GM23338 (cell line): ENCODE measurements at regions not wholly inside any gene's neighbourhood (a gene's known extent, or its start where the extent isn't known, plus 50 kb on each side); places are given as distances from the start of the nearest gene placed in this dataset.
"Not testable (repeated sequence)": the region's sequence is repeated elsewhere in the genome, so short reads cannot be mapped to it uniquely, and the experiment has no call there.

Experiments used
- ATAC-seq: fragments of 200-7000 bp; cut with Tn5 transposase; 3 replicates; pipeline ENCODE4 v1.9.1; 2020
- DNase-seq: peaks from one replicate; pipeline ENCODE4 v3.0.0-alpha.2; 2015; ENCODE audit warnings: low spot score
- H2AFZ ChIP-seq: fragments of 200-600 bp; sonication (generic); 2 replicates; pipeline ENCODE4 v1.8.0; 2016; ENCODE audit warnings: antibody characterized with exemption, mild to moderate bottlenecking, moderate library complexity
- H3F3A ChIP-seq: fragments of 200-600 bp; sonication (generic); replicated peaks from 2 replicates; pipeline ENCODE4 v1.8.0; 2017; ENCODE audit warnings: antibody characterized with exemption, mixed run types, low read depth
- H3K27ac ChIP-seq: fragments of 200-600 bp; sonication (generic); 2 replicates; pipeline ENCODE4 v1.6.1; 2016; ENCODE audit warnings: low read depth
- H3K27me3 ChIP-seq: fragments of 200-600 bp; sonication (generic); 2 replicates; pipeline ENCODE4 v1.8.0; 2016; ENCODE audit warnings: mild to moderate bottlenecking, mixed run types, moderate library complexity; ENCODE audit not compliant: insufficient read depth
- H3K36me3 ChIP-seq: fragments of 200-600 bp; sonication (generic); 2 replicates; pipeline ENCODE4 v1.8.0; 2016; ENCODE audit warnings: mild to moderate bottlenecking; ENCODE audit not compliant: insufficient read depth
- H3K4me1 ChIP-seq: fragments of 200-600 bp; sonication (generic); 2 replicates; pipeline ENCODE4 v1.8.0; 2016; ENCODE audit warnings: mild to moderate bottlenecking, moderate library complexity; ENCODE audit not compliant: insufficient read depth
- H3K4me2 ChIP-seq: fragments of 200-600 bp; sonication (generic); 2 replicates; pipeline ENCODE4 v1.7.1; 2017; ENCODE audit warnings: mixed run types
- H3K4me3 ChIP-seq: fragments of 200-600 bp; sonication (generic); 2 replicates; pipeline ENCODE4 v1.6.1; 2016; ENCODE audit warnings: mixed run types
- H3K79me2 ChIP-seq: fragments of 200-600 bp; sonication (generic); replicated peaks from 2 replicates; pipeline ENCODE4 v1.8.0; 2017; ENCODE audit warnings: mild to moderate bottlenecking; ENCODE audit not compliant: insufficient read depth
- H3K9me2 ChIP-seq: fragments of 200-600 bp; sonication (generic); 2 replicates; pipeline ENCODE4 v1.8.0; 2017; ENCODE audit not compliant: insufficient read depth
- H4K20me1 ChIP-seq: fragments of 200-600 bp; sonication (generic); replicated peaks from 2 replicates; pipeline ENCODE4 v1.8.0; 2017; ENCODE audit warnings: mild to moderate bottlenecking; ENCODE audit not compliant: insufficient read depth
- H3K27ac Mint-ChIP-seq: 2 replicates; pipeline ENCODE4 v1.8.0; 2020; ENCODE audit warnings: inconsistent platforms, mild to moderate bottlenecking, moderate library complexity, mixed read lengths
- H3K27me3 Mint-ChIP-seq: 3 replicates; pipeline ENCODE4 v1.8.0; 2022; ENCODE audit warnings: low read depth, mild to moderate bottlenecking, moderate library complexity, mixed read lengths, inconsistent platforms; ENCODE audit not compliant: insufficient read depth, poor library complexity
- H3K36me3 Mint-ChIP-seq: 3 replicates; pipeline ENCODE4 v1.8.0; 2021; ENCODE audit warnings: low read depth, mild to moderate bottlenecking, inconsistent platforms, moderate library complexity, mixed read lengths
- H3K4me1 Mint-ChIP-seq: 3 replicates; pipeline ENCODE4 v1.8.0; 2020; ENCODE audit warnings: mild to moderate bottlenecking, inconsistent platforms, mixed read lengths
- H3K4me3 Mint-ChIP-seq: 3 replicates; pipeline ENCODE4 v1.8.0; 2021; ENCODE audit warnings: moderate library complexity, mild to moderate bottlenecking, inconsistent platforms, mixed read lengths
- H3K9me3 Mint-ChIP-seq: 3 replicates; pipeline ENCODE4 v1.8.0; 2020; ENCODE audit warnings: moderate library complexity, mild to moderate bottlenecking, inconsistent platforms, mixed read lengths
- EZH2 ChIP-seq: fragments of 200-600 bp; sonication (generic); IDR thresholded peaks from one replicate; pipeline ENCODE4 v1.8.0; 2017; ENCODE audit warnings: antibody characterized with exemption, mild to moderate bottlenecking, low read depth; ENCODE audit not compliant: unreplicated experiment
- EZH2phosphoT487 ChIP-seq: fragments of 200-600 bp; sonication (generic); IDR thresholded peaks from one replicate; pipeline ENCODE4 v1.8.1; 2018; ENCODE audit warnings: antibody characterized with exemption; ENCODE audit not compliant: unreplicated experiment
- JUNB ChIP-seq: IDR thresholded peaks from one replicate; pipeline ENCODE4 v1.6.1; 2016; ENCODE audit warnings: antibody characterized with exemption; ENCODE audit not compliant: unreplicated experiment
- POLR2AphosphoS5 ChIP-seq: IDR thresholded peaks from 2 replicates; pipeline ENCODE4 v1.6.1; 2016; ENCODE audit warnings: antibody characterized with exemption, low read depth
- STAT1 ChIP-seq: IDR thresholded peaks from one replicate; pipeline ENCODE4 v1.6.1; 2016; ENCODE audit warnings: antibody characterized with exemption; ENCODE audit not compliant: unreplicated experiment
- ZNF114 ChIP-seq: fragments of 250-450 bp; sonication (Bioruptor Pico); IDR thresholded peaks from 2 replicates; pipeline ENCODE4 v1.5.0; 2020; ENCODE audit warnings: mild to moderate bottlenecking, moderate library complexity
- ZNF331 ChIP-seq: fragments of 250-450 bp; sonication (Bioruptor Pico); IDR thresholded peaks from 2 replicates; pipeline ENCODE4 v1.5.0; 2020; ENCODE audit warnings: low read depth, mild to moderate bottlenecking, moderate library complexity
- TF ChIP-seq, protein P1 (sequence below): fragments of 250-450 bp; sonication (Bioruptor Pico); IDR thresholded peaks from 2 replicates; pipeline ENCODE4 v1.5.0; 2020; ENCODE audit warnings: mild to moderate bottlenecking, moderate library complexity
- TF ChIP-seq, protein P2 (sequence below), 2 experiments: fragments of 200-600 bp in 1 of 2; sonication (generic) in 1 of 2; conservative IDR thresholded peaks; 2 replicates each; pipeline versions ENCODE4 v1.5.1 to v1.6.1; 2016 to 2017; ENCODE audit warnings: antibody characterized with exemption in 2 of 2, low read depth in 2 of 2, mild to moderate bottlenecking in 2 of 2, moderate library complexity in 1 of 2
- TF ChIP-seq, protein P3 (sequence below): IDR thresholded peaks from 2 replicates; pipeline ENCODE4 v1.6.1; 2016; ENCODE audit warnings: antibody characterized with exemption

DNA sequence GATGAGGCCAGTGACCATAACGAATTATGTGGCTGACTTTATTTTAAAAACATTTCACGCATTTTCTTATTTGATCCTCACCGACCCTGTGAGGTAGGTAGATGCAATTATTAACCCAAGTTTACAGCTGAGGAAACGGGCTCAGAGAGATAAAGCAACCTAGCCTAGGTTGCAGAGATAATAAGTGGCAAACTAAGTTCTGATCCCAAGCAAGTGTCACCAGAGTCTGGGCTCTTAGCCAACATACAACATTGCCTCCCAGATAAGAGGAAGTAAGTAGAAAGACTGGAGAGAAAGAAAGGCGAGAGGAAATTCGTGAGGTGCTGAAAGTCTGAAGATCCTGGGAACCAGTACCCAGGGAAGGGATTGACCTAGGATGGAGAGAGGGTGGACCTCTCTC lies 77.4 kb upstream of the GPR50 start:
- Histone ChIP-seq H4K20me1 (no peaks in the 10 kb centered on the region), H3K36me3 (no peaks in the 10 kb centered on the region), H3K27ac (no peak overlapping the region), H3K9me2 (no peaks in the 10 kb centered on the region), H3K27me3 (no peaks in the 10 kb centered on the region), H3K4me2 (no peak overlapping the region), H3K79me2 (no peaks in the 10 kb centered on the region), H3K4me1 (no peaks in the 10 kb centered on the region), H3F3A (no peaks in the 10 kb centered on the region), H2AFZ (no peak overlapping the region), H3K4me3 (no peak overlapping the region)
- no peak for TF ChIP-seq JUNB
- no peak for TF ChIP-seq EZH2
- TF ChIP-seq, protein P1, sequence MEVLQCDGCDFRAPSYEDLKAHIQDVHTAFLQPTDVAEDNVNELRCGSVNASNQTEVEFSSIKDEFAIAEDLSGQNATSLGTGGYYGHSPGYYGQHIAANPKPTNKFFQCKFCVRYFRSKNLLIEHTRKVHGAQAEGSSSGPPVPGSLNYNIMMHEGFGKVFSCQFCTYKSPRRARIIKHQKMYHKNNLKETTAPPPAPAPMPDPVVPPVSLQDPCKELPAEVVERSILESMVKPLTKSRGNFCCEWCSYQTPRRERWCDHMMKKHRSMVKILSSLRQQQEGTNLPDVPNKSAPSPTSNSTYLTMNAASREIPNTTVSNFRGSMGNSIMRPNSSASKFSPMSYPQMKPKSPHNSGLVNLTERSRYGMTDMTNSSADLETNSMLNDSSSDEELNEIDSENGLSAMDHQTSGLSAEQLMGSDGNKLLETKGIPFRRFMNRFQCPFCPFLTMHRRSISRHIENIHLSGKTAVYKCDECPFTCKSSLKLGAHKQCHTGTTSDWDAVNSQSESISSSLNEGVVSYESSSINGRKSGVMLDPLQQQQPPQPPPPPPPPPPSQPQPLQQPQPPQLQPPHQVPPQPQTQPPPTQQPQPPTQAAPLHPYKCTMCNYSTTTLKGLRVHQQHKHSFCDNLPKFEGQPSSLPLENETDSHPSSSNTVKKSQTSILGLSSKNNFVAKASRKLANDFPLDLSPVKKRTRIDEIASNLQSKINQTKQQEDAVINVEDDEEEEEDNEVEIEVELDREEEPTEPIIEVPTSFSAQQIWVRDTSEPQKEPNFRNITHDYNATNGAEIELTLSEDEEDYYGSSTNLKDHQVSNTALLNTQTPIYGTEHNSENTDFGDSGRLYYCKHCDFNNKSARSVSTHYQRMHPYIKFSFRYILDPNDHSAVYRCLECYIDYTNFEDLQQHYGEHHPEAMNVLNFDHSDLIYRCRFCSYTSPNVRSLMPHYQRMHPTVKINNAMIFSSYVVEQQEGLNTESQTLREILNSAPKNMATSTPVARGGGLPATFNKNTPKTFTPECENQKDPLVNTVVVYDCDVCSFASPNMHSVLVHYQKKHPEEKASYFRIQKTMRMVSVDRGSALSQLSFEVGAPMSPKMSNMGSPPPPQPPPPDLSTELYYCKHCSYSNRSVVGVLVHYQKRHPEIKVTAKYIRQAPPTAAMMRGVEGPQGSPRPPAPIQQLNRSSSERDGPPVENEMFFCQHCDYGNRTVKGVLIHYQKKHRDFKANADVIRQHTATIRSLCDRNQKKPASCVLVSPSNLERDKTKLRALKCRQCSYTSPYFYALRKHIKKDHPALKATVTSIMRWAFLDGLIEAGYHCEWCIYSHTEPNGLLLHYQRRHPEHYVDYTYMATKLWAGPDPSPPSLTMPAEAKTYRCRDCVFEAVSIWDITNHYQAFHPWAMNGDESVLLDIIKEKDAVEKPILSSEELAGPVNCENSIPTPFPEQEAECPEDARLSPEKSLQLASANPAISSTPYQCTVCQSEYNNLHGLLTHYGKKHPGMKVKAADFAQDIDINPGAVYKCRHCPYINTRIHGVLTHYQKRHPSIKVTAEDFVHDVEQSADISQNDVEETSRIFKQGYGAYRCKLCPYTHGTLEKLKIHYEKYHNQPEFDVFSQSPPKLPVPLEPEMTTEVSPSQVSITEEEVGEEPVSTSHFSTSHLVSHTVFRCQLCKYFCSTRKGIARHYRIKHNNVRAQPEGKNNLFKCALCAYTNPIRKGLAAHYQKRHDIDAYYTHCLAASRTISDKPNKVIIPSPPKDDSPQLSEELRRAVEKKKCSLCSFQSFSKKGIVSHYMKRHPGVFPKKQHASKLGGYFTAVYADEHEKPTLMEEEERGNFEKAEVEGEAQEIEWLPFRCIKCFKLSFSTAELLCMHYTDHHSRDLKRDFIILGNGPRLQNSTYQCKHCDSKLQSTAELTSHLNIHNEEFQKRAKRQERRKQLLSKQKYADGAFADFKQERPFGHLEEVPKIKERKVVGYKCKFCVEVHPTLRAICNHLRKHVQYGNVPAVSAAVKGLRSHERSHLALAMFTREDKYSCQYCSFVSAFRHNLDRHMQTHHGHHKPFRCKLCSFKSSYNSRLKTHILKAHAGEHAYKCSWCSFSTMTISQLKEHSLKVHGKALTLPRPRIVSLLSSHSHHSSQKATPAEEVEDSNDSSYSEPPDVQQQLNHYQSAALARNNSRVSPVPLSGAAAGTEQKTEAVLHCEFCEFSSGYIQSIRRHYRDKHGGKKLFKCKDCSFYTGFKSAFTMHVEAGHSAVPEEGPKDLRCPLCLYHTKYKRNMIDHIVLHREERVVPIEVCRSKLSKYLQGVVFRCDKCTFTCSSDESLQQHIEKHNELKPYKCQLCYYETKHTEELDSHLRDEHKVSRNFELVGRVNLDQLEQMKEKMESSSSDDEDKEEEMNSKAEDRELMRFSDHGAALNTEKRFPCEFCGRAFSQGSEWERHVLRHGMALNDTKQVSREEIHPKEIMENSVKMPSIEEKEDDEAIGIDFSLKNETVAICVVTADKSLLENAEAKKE: no peak
- ATAC-seq: no peak
- H3K4me3 Mint-ChIP-seq: no peak overlapping the region
- H3K27me3 Mint-ChIP-seq: peaks cover 6% of the 10 kb centered on the region
- no peaks in the 10 kb centered on the region; the same call in 2 of the 3 replicates for H3K9me3 Mint-ChIP-seq
- no peak overlapping the region for H3K27ac Mint-ChIP-seq
- H3K36me3 Mint-ChIP-seq: no peaks in the 10 kb centered on the region
- DNase-seq: no peak
- H3K4me1 Mint-ChIP-seq: no peaks in the 10 kb centered on the region

DNA sequence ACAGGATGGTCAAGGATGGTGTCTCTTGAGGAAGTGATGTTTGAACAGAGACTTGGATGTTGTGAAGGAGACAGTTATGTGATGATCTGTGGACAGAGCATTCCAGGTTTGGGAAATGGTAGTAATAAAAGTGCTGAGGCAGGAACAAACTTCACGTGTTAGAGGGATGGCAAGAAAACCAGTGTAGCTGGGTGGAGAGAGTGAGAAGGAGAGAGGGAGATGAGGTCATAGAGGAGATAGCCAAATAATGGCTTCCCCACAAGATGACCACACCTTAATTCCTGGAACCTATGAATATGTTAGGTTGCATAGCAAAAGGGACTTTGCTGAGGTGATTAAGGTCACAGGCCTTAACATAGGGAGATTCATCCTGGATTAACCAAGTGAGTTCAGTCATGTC lies 75.6 kb upstream of the GPR50 start:
- H3K4me1 ChIP-seq: no peaks in the 10 kb centered on the region
- H3K27me3 ChIP-seq: no peaks in the 10 kb centered on the region
- peaks cover 9% of the 10 kb centered on the region for H3K27me3 Mint-ChIP-seq
- H2AFZ ChIP-seq: no peak overlapping the region
- no peak overlapping the region for H3K4me3 Mint-ChIP-seq
- DNase-seq (no peak), ATAC-seq (no peak)
- TF ChIP-seq ZNF331: no peak
- TF ChIP-seq EZH2: no peak
- no peak for TF ChIP-seq JUNB
- TF ChIP-seq, protein P2, sequence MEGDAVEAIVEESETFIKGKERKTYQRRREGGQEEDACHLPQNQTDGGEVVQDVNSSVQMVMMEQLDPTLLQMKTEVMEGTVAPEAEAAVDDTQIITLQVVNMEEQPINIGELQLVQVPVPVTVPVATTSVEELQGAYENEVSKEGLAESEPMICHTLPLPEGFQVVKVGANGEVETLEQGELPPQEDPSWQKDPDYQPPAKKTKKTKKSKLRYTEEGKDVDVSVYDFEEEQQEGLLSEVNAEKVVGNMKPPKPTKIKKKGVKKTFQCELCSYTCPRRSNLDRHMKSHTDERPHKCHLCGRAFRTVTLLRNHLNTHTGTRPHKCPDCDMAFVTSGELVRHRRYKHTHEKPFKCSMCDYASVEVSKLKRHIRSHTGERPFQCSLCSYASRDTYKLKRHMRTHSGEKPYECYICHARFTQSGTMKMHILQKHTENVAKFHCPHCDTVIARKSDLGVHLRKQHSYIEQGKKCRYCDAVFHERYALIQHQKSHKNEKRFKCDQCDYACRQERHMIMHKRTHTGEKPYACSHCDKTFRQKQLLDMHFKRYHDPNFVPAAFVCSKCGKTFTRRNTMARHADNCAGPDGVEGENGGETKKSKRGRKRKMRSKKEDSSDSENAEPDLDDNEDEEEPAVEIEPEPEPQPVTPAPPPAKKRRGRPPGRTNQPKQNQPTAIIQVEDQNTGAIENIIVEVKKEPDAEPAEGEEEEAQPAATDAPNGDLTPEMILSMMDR (conservative IDR thresholded peaks at IDR 0.05; ENCODE audit: low read depth in 2 of 2): no peak
- no peak for TF ChIP-seq POLR2AphosphoS5
- TF ChIP-seq STAT1: no peak
- TF ChIP-seq EZH2phosphoT487: no peak
- TF ChIP-seq ZNF114 (CRISPR knock-in tag): no peak
- TF ChIP-seq, protein P3, sequence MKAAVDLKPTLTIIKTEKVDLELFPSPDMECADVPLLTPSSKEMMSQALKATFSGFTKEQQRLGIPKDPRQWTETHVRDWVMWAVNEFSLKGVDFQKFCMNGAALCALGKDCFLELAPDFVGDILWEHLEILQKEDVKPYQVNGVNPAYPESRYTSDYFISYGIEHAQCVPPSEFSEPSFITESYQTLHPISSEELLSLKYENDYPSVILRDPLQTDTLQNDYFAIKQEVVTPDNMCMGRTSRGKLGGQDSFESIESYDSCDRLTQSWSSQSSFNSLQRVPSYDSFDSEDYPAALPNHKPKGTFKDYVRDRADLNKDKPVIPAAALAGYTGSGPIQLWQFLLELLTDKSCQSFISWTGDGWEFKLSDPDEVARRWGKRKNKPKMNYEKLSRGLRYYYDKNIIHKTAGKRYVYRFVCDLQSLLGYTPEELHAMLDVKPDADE: no peak
- H3K36me3 ChIP-seq: no peaks in the 10 kb centered on the region
- H3K4me2 ChIP-seq: no peak overlapping the region
- no peaks in the 10 kb centered on the region for H3F3A ChIP-seq
- no peak overlapping the region for H3K4me3 ChIP-seq
- no peaks in the 10 kb centered on the region for H3K4me1 Mint-ChIP-seq
- H4K20me1 ChIP-seq: no peaks in the 10 kb centered on the region
- H3K9me2 ChIP-seq: no peaks in the 10 kb centered on the region
- H3K9me3 Mint-ChIP-seq: no peaks in the 10 kb centered on the region; the same call in 2 of the 3 replicates
- H3K27ac ChIP-seq: no peak overlapping the region
- no peaks in the 10 kb centered on the region for H3K36me3 Mint-ChIP-seq
- H3K27ac Mint-ChIP-seq: no peak overlapping the region
- H3K79me2 ChIP-seq: no peaks in the 10 kb centered on the region

DNA sequence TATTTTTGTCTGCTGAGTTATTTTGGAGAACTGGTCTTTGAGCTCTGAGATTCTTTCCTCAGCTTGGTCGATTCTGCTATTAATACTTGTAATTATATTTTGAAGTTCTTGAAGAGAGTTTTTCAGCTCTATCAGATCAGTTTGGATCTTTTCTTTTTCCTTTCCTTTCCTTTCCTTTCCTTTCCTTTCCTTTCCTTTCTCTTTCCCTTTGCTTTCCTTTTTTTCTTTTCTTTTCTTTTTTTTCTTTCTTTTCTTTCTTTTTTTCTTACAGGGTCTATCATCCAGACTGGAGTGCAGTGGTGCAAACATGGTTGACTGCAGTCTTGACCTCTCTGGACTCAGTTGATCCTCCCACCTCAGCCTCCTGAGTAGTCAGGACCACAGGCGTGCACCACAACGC lies 63.2 kb upstream of the GPR50 start:
- not testable (repeated sequence) for H3K36me3 Mint-ChIP-seq, H3K27ac Mint-ChIP-seq, H3K4me3 ChIP-seq, H3K9me2 ChIP-seq, H3K9me3 Mint-ChIP-seq, H4K20me1 ChIP-seq, H3K27me3 ChIP-seq, H3K4me3 Mint-ChIP-seq, H3K27ac ChIP-seq, H3K36me3 ChIP-seq, H2AFZ ChIP-seq, H3K4me1 Mint-ChIP-seq, DNase-seq, H3K79me2 ChIP-seq, ATAC-seq, H3K4me2 ChIP-seq, H3K27me3 Mint-ChIP-seq, H3K4me1 ChIP-seq, H3F3A ChIP-seq
